ENCODE measurements at regions not wholly inside any gene's neighbourhood (a gene's known extent, or its start where the extent isn't known, plus 50 kb on each side); places are given as distances from the start of the nearest gene placed in this dataset.

DNA sequence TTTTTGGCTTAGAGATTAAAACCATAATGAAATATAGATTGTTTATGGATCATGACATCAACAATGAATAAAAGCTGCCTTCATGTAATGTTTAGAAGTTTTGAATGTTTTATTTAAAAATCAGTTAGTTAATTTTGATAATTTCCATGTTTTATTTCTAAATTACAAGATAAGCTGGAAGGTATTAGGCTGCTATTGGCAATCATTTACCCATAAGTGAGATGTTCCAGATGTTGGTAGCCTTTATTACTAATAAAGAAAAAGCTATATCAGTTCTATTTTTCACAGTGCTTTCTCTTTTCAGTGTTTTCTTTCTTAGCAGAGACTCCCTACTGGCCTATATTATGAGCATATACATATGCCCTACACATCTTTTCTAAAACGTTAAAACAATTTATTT lies 347.0 kb downstream of the CSNK1G3 start:
- TF ChIP-seq POLR2A (IDR thresholded peaks at IDR 0.05) (no peak), CTCF (IDR thresholded peaks at IDR 0.05 in 4 of 5, conservative IDR thresholded peaks at IDR 0.05 in 1 of 5) (no peak)

Data from gastrocnemius medialis (tissue), 4 donors.